GM19035 (cell line): ENCODE measurements at regions not wholly inside any gene's neighbourhood (a gene's known extent, or its start where the extent isn't known, plus 50 kb on each side); places are given as distances from the start of the nearest gene placed in this dataset.

ENCODE experiments used
- ATAC-seq: cut with Tn5 transposase; IDR thresholded peaks from one replicate; pipeline ENCODE4 v1.9.1; 2021; ENCODE audit not compliant: unreplicated experiment

DNA sequence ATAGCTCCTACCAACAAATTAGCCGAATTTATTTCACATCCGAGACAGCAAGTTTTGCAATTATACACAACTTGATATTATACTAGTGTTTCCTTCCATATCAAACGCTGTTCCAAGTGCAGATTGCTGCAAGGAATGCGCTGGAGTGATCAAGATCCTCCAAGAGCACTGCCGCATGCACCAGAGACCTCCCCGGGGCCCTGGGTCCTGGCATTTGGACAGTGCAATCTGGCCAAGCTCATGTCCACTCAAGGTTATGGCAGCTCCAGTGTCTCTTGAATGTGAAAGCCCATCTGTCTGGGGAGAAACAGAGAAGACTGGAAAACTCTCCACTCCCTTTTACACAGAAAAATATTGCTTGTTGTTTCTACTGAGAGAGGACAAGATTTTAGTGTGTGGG is 111.9 kb downstream of the HSPH1 start:
- no peak for ATAC-seq

DNA sequence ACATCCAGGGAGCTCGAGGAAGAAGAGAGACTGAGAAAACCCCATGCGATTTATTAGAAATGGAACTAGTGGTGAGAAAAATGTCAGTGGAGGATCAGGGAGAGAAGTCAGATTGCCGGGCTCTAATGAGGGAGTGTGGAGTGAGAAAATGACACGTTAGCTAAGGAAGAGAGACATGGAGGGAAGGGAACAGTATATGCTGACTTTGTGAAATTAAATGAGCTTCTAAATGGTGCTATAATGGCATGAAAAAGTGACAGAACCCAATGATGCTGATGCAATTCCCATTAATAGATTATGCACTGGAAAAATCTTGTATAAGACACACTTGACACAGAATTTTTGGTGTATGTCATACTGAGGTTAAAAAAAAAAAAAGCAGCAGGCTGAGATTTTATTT is 112.6 kb downstream of the HSPH1 start:
- no peak for ATAC-seq

DNA sequence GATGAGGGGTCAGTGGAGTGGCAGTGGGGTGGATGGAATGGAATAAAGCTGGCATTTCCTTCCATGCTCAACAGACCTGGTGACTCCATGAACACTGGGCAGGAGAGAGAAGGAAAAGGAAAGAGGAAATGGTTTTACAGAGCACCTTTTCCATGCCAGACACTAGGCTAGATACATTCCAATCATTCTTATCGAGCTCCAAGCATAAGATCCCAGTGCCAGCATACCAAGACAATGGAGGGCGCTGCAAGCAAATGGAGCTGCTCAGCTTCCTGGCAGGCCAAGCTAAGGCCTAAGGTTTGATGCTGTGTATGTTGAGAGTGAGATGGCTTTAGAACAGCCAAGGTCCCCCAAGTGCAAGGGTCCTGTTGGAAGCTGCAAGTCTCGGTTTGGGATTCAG is 113.2 kb downstream of the HSPH1 start:
- ATAC-seq = no peak

DNA sequence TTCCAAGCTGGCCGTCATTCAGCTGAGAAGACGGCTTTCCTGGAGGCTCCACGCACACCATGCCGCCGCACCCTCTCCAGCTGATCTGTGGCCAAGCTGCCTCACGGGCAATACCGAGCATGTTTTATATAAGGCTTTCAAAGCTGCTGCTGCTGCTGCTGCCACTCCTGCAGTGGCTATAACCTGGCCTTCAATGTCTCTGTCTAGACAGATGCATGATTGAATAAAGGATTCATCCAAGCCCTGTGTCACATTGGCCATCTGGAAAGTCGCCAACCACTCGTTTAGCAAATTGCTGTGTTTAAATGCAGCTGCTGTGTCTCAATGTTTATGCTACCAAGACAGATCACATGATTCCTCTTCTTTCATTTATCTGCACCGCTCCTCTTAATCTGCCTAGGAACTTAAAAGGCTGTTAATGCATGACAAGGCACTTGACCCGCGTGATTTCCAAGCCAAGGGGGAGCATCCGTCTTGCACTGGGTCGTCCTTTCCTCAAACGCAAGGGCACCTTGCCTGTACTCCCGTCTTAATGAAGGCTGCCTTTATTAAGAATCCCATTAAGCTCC is 114.3 kb downstream of the TEX26 start:
- no peak for ATAC-seq

DNA sequence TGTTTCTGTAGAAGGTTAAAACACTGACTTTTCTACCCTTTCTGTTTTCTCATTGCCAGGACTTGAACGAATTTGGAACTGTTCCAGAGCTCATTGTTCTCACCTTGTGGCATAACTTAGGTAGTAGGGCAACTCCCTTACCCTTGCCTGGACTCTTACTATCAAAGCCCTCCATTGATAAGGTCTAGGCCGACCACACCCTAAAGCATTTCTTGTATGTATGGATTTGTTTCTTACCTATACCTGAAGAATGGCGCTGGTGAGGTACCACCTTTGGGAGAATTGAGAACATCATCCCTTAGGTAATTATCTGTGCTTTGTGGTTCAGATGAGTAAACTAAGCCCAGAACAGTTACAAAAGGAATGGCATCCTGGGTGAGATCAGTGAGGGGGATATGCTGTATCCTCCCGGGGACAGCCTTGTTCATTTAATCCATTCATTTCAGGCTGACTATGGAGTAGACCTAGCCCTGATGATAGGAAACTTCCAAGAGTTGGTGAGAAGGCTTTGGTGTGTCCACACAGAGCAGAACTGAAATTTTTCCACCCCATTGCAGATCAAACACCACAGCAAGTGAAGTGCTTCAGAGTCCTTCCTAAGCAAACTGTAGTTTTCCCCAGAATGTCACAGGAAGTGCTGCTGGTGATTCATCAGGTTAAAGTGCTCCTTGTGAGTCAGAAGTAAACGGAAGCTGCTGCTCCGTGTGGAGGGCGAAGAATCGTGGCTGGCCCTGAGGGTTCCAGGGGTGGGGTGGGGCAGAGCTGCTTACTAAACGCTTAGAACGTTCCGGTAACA is 113.0 kb downstream of the TEX26 start:
- no peak for ATAC-seq

DNA sequence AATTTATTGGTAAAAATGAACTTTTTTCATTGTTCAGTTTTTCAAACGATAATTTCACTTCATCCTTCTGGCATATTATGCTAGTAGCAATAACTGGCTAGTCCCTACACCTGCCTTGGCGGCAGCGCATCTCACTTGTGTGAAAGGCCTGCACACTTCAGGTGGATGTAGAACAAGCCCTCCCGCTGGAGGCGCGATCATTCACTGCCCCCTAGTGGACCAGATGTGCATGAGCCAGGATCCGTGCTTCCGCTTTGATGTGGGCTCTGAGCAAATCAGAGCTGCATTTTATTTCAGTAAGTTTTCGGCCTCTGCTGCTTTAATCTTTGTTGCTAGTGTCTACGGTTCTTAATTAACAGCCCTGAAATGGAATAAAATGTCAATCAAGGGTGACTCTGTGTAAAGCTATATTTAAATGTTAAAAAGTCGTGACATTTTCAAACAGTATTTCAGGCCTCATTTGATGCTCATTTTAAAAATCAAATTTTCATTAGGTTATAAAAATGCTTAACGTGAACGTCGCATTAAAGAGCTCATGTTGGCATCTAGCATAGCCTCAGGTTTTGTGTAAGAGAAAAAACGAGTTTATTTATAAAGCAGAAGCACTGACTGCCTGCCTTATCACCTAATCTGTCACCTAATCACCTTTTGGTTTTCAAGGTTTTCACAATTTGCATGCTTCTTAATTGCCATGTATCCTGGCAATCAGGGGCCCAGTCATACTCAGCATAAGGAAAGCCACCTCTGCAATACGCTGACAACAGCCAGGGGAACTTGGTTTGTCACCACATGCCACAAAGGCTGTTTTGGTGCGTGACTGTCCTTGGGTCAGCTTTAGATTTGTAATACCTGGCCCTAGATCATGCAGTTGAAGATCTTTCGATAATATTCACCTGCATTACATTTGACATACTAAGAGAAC is 112.2 kb downstream of the TEX26 start:
- peak; percentile 93 for ATAC-seq

DNA sequence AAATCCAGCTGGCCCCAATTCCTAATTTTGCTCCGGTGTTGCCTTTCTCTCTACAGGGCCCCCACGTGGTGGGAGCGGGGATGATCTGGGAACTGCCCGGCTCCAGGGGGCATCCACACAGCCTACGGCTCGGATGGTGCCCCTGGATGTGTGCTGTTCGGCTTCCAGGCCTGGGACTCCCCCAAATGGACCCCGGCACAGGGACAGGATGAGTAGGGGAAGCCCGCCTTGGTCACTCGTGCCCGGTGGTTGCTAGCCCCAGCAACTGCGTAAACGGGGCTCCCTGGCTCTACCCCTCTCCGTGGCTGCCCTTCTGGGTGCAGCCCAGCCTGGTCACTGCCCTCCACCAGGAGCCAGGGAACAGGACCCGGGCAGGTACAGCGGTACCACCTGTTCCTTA is 111.5 kb downstream of the TEX26 start:
- ATAC-seq = peak; percentile 7

DNA sequence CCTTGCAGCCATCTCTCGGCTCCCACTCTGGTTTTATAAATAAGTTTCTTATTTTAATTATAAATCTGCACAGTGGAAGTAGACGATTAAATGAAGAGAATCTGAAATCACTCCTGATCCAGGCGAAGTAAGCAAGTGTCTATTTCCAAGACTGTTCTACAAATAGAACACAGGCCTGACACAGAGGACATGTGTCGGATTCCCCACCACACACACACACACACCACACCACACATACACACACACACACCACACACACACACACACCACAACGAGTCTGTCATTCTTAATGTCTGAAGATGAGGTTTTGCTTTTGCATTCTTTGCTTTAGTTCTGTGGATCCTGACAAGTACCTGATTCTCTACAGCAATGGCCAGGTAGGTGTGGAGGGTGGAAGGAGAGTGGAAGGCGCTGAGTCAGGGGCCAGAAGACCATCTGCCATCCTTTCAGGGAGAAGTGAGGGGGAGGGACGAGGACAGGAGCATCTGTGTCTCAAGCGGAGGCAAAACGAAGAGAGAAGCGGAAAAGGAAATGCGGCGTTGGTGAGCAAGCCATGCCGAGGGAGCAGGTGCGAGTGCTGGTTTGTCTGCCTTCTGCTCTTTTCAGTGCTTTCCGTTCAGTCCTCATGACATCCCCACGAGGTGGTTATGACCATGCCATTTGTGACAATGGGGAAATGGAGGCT is 110.2 kb downstream of the TEX26 start:
- no peak for ATAC-seq

DNA sequence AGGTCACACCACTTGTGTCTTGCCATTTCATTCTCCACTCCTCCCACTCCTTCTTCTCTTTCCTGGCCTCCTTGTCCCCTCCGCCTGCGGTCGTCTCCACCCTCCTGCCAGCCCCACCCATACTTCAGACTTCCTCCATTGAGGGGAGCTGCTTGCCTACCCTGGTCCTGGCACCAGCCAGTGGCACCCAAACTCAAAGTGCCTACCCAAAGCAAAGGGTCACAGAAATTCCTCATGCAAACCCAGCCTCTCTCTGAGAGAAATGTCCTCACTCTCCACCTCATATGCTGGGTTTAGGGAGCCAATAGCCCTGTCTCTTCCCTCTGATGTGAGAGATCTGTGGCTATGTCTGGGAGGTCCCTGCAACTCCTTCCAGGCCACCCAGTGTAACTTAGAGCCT is 109.6 kb downstream of the TEX26 start:
- ATAC-seq = no peak

DNA sequence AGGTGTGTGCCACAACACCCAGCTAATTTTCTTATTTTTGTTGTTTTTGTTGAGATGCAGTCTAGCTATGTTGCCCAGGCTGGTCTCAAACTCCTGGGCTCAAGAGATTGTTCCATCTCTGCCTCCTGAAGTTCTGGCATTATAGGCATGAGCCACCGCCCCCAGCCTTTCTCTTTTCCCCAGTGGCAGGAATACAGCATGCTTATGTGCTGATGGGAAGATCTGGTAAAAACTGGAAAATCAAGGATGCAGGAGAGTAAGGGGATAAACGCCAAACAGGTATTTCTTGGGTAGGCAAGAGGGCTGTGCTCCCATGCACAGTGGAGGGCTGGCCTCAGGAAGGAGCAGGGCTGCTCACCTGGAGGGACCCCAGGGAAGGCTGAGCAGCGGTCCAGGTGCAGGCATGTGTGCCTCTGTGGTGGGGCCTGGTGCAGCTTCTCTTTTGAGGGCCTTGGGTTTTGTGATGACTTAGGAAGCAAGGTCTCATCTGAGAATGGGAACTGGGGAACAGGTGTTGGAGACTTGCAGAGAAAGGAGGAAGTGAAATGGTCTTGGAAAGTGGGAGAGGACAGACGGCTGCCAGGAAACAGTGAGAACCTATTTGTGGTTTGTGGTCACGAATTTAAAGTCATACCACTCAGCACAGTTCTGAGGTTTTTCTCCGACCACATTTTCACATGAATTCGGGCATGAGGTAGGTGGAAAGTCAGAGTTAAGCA is 106.5 kb downstream of the TEX26 start:
- ATAC-seq = peak; percentile 73

DNA sequence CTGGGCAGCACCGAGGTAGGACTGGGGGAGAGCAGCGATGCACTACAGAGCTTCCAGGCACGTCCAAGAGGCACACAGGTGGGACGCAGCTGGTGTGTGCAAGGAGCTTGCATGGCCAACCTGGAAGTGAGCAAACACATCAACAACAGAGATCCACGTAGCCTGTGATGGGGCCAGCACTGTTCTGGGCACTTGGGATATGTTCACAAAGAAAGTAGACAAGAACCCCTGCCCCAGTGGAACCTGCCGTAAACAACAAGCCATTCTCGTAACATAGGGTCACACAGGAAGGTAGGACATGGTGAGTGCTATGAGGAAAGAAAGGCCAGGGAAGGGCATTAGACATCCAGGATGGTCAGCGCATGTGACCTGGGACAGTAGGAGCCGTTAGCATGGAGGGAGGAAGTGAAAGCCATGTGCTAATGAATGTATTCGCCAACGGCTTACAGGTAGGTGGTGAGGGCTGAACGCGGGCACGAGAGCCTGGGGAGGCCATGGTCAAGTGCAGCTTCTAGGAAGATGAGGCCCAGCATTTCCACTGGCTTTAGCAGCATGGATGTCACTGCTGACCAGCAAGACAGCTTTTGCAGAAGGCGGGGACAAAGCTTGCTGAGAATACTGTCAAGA is 105.5 kb downstream of the TEX26 start:
- no peak for ATAC-seq

DNA sequence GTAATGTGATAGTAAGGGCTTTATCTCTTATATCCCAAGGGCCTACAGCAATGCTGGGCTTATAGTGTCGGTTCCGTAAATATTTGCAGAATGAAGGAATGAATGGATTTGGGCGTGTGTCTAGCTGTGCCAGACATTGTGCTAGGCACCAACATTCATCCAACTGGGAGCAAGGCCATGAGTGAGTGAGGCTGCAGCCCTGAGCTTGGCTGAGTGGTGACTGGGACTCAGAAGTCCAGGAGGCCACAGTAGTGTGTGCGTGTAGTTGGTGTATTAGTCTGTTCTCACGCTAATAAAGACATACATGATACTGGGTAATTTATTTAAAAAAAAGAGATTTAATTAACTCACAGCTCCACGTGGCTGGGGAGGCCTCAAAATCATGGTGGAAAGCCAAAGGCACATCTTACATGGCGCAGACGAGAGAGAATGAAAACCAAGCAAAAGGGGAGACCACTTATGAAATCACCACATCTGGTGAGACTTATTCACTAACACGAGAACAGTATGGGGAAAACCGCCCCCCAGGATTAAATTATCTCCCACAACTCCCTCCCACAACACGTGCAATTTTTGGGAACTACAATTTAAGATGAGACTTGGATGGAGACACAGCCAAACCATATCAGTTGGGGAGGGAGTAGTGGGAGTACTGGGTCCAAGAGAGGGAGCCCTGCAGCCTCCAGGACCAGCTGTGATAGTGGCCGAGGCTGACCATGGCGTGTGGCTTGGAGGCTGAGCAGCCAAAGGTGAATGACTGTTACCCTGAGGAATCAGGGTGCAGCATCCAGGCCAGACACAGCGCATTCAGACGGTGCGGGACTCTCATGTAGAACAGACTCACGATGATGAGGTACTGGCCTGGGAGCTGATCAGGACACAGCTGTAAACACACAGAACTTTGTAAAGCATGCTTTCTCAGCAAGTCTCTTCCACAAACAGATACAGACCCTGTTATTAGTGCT is 104.6 kb downstream of the TEX26 start:
- ATAC-seq = no peak

DNA sequence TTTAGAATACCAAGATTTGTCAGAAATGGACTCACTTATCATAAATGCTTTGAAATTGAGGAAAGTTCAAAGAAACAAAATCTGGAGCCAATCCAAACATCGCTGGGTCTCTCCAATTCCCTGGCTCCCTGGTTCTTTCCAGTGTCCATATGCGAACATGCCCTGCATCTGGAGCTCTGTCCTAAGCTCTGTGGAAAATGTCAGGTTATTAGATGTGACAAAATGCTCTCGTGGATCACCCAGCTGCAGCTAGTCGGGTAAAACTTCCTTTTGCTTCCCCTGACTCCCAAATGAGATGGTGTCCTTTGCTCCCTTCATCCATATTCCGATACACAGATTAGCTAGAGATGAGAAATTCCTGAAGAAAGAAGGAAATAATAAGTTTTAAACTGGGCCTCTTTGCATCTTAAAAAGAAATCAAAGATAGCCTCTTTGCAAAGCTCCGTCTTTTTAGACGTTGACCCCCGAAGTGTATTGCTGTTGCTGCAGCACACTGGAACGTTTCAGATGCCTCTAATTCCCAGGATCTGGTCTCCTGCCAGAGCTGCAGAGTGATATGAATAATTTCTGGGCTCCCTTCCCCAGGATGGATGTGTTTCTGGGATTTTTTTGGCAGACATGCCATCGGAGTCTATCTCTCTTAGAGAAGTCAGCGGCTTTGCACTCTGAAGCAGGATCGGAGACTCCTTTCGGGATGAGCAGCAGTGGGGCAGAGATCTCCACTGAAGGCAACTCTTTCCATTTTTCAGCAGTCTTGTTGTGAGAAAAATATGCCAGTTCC is 102.9 kb downstream of the TEX26 start:
- no peak for ATAC-seq

DNA sequence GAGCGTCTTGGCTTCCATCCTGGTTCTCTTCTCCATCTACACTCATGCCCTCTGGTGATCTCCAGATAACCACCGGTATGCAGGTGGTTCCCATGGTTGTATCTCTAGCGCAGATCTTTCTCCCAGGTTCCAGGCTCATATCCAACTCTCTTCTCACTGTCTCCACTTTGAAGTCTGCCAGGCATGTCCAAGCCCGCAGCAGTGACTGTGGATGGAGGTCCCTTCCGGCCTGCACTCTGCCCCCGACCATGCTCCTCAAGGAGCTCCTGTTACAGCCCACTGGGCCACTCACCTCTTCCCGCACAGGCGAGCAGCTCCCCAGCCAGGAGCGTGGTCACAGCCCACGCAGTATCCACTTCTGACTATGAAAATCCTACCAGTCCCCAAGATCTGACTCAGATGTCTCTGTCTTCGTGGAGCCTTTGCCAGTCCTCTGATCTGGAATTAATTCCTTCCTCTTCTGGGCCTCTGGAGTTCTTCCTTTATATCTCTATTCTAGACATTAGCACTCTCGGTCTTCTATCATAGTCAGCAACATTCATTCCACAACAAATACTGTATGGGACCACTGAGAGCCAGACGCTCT is 100.2 kb downstream of the TEX26 start:
- ATAC-seq = no peak

DNA sequence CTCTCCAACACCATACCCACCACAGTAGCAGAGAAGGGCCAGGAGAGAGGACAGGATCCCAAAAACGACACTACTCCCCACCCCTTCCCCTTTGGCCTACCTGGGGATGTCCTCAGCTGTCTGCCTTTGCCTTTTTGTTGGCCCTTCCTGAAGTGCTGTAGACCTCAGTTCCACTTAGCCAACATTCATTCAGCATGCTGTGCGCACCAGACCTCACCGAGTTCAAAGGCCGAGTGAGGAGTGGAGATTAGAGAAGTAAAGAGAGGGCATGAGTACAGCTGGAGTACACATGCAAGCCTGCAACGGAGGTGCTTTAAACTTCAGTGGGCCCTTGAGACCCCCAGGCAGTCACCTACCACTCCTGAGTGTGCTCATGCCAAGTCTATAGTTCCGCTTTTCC is 99.0 kb downstream of the TEX26 start:
- no peak for ATAC-seq

DNA sequence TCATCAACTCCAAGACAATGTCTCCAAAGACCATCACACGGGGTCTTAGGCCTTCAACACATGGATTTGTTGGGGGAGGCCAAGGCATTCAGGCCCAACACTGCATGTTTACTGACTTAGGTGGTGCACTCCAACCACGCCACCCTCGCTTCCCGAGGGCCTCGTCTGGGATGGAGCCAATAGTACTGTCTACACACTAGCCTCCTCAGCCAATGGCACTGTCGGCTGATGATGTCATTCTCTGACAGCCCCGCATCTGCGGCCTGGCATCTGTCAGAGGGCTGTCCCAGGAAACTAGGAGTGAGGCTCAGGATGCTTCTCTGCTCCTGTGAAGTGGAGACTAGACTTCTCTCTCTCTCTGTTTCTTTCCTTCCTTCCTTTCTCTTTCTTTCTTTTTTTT is 96.6 kb downstream of the TEX26 start:
- ATAC-seq = no peak

DNA sequence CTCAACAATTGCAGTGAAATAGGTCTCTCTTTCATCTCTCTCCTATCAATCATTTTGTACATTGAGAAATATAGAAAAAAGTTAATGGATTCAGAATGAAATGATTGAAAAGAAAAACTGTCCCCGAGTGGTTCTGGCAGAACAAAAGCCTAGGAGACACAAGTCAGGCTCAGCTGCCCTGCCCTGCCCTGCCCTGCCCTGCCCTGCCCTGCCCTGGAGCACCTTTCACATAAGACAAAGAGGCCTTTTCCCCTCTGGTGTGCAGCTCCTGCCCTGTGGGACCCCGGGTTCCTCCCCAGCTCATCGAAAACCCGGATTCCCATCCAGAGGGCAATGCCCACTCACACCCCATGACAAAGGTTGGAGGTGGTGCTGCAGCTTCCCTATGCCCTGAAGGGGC is 94.7 kb downstream of the TEX26 start:
- ATAC-seq = no peak
